22Rv1 (cell line): ENCODE measurements at regions not wholly inside any gene's neighbourhood (a gene's known extent, or its start where the extent isn't known, plus 50 kb on each side); places are given as distances from the start of the nearest gene placed in this dataset.

Experiments
- ZFX ChIP-seq: fragments of 450-650 bp; IDR thresholded peaks from 2 replicates; pipeline ENCODE4 v1.6.1; 2017; ENCODE audit warnings: antibody characterized with exemption, borderline replicate concordance
- TF ChIP-seq, protein P1 (sequence below): fragments of 450-650 bp; IDR thresholded peaks from 2 replicates; pipeline ENCODE4 v1.5.1; 2017; ENCODE audit warnings: mild to moderate bottlenecking

DNA sequence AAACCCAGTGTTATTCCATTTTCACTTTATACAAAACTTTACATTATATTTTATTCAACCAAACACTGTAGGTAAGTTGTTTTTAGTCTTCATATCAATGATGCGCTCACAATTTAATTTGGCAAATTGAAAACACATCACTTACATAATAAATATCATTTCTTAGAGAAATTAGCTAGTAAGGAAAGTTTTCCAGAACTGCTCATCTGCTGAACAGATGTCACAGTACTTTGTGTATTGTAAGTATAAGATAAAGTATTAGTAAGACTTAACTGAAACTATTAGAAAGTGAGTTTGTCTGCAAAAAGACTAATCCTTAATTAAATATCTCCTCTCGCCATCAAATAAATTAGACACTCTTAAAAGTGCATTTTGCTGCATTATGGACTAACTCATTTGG, 108.7 kb upstream of the PACRGL start:
- TF ChIP-seq, protein P1, sequence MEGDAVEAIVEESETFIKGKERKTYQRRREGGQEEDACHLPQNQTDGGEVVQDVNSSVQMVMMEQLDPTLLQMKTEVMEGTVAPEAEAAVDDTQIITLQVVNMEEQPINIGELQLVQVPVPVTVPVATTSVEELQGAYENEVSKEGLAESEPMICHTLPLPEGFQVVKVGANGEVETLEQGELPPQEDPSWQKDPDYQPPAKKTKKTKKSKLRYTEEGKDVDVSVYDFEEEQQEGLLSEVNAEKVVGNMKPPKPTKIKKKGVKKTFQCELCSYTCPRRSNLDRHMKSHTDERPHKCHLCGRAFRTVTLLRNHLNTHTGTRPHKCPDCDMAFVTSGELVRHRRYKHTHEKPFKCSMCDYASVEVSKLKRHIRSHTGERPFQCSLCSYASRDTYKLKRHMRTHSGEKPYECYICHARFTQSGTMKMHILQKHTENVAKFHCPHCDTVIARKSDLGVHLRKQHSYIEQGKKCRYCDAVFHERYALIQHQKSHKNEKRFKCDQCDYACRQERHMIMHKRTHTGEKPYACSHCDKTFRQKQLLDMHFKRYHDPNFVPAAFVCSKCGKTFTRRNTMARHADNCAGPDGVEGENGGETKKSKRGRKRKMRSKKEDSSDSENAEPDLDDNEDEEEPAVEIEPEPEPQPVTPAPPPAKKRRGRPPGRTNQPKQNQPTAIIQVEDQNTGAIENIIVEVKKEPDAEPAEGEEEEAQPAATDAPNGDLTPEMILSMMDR: no peak
- no peak for TF ChIP-seq ZFX
